GM12878 (cell line): ENCODE measurements at regions not wholly inside any gene's neighbourhood (a gene's known extent, or its start where the extent isn't known, plus 50 kb on each side); places are given as distances from the start of the nearest gene placed in this dataset.

Experiments used
- BCLAF1 ChIP-seq: fragments of 450-650 bp; IDR thresholded peaks from 2 replicates; pipeline ENCODE4 v1.6.1; 2017; ENCODE audit warnings: antibody characterized with exemption, mild to moderate bottlenecking, moderate library complexity
- GABPA ChIP-seq: IDR thresholded peaks from 2 replicates; pipeline ENCODE4 v1.6.1; 2014; ENCODE audit warnings: antibody characterized with exemption, low read depth, mild to moderate bottlenecking, inconsistent platforms
- YY1 ChIP-seq: IDR thresholded peaks from 2 replicates; pipeline ENCODE4 v1.6.1; 2011; ENCODE audit warnings: low read depth, mild to moderate bottlenecking, low read length

DNA sequence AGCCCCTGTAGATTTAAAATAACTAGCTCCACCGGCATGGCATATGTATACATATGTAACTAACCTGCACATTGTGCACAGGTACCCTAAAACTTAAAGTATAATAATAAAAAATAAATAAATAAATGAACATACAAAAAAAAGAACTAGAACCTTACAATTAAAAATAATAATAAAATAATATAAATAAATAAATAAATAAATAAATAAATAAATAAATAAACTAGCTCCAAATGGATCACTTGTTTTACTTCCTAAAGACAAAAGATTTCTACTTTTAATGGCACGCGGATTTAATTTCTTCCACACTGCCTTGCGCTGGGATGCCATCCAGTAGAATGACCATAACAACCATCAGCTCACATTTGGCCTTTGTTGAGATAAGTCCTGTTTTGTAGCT lies 141.0 kb upstream of the NRSN1 start:
- TF ChIP-seq GABPA = no peak
- TF ChIP-seq BCLAF1 = no peak
- TF ChIP-seq YY1 = no peak
